ENCODE measurements at regions not wholly inside any gene's neighbourhood (a gene's known extent, or its start where the extent isn't known, plus 50 kb on each side); places are given as distances from the start of the nearest gene placed in this dataset.
"Not testable (repeated sequence)": the region's sequence is repeated elsewhere in the genome, so short reads cannot be mapped to it uniquely, and the experiment has no call there.

- WGBS, result 7% methylated on average over 87 of the region's 87 CpGs
- Histone ChIP-seq H3K36me3 (ENCODE audit: insufficient read depth) (no peaks in the 10 kb centered on the region), H3K4me3 (ENCODE audit: low read depth, low read length) (peak overlapping the region; percentile 46), H3K27ac (ENCODE audit: low read depth) (no peak overlapping the region), H3K4me1 (ENCODE audit: insufficient read depth) (no peaks in the 10 kb centered on the region)
- DNase-seq (ENCODE audit: extremely low spot score), result peak; percentile 40
Observed at GRCh38 chr12:65742018-65743010, 82.0 kb upstream of the HMGA2 start.

GRCh38 chr12:65744236-65744840, 79.9 kb upstream of the HMGA2 start:
- WGBS, result 98% methylated on average over 28 of the region's 30 CpGs
- DNase-seq (ENCODE audit: extremely low spot score); H3K4me3 ChIP-seq (ENCODE audit: low read depth, low read length); H3K27ac ChIP-seq (ENCODE audit: low read depth); H3K4me1 ChIP-seq (ENCODE audit: insufficient read depth); H3K36me3 ChIP-seq (ENCODE audit: insufficient read depth): not testable (repeated sequence)

- Histone ChIP-seq H3K36me3 (ENCODE audit: insufficient read depth) (no peaks in the 10 kb centered on the region), H3K4me3 (ENCODE audit: low read depth, low read length) (no peak overlapping the region), H3K27ac (ENCODE audit: low read depth) (no peak overlapping the region), H3K4me1 (ENCODE audit: insufficient read depth) (no peaks in the 10 kb centered on the region)
- DNase-seq (ENCODE audit: extremely low spot score), result no peak
- 62% methylated on average over 3 of the region's 3 CpGs for WGBS
Observed at GRCh38 chr12:65747338-65747737, 76.9 kb upstream of the HMGA2 start.

GRCh38 chr12:65748332-65748731, 76.0 kb upstream of the HMGA2 start:
- Histone ChIP-seq H3K27ac (ENCODE audit: low read depth) (no peak overlapping the region), H3K4me1 (ENCODE audit: insufficient read depth) (no peaks in the 10 kb centered on the region), H3K36me3 (ENCODE audit: insufficient read depth) (no peaks in the 10 kb centered on the region), H3K4me3 (ENCODE audit: low read depth, low read length) (no peak overlapping the region)
- 92% methylated on average over 2 of the region's 2 CpGs for whole genome bisulfite sequencing
- DNase-seq (ENCODE audit: extremely low spot score), result no peak

- 72% methylated on average over 2 of the region's 2 CpGs for WGBS
- no peak for DNase-seq (ENCODE audit: extremely low spot score)
Observed at GRCh38 chr12:65754290-65754689, 70.0 kb upstream of the HMGA2 start.

GRCh38 chr12:65754744-65755595, 69.3 kb upstream of the HMGA2 start:
- Histone ChIP-seq H3K4me1 (ENCODE audit: insufficient read depth) (no peaks in the 10 kb centered on the region), H3K4me3 (ENCODE audit: low read depth, low read length) (no peak overlapping the region), H3K27ac (ENCODE audit: low read depth) (no peak overlapping the region), H3K36me3 (ENCODE audit: insufficient read depth) (no peaks in the 10 kb centered on the region)
- 36% methylated on average over 8 of the region's 8 CpGs for WGBS
- no peak for DNase-seq (ENCODE audit: extremely low spot score)

More at GRCh38 chr12:65754290-65754689, 70.0 kb upstream of the HMGA2 start:
- no peaks in the 10 kb centered on the region for H3K4me1 ChIP-seq (ENCODE audit: insufficient read depth)
- no peak overlapping the region for H3K4me3 ChIP-seq (ENCODE audit: low read depth, low read length)
- H3K27ac ChIP-seq (ENCODE audit: low read depth), result no peak overlapping the region
- H3K36me3 ChIP-seq (ENCODE audit: insufficient read depth), result no peaks in the 10 kb centered on the region

- H3K36me3 ChIP-seq (ENCODE audit: insufficient read depth), result no peaks in the 10 kb centered on the region
- 63% methylated on average over 4 of the region's 4 CpGs for WGBS
- no peak overlapping the region for H3K4me3 ChIP-seq (ENCODE audit: low read depth, low read length)
- no peak overlapping the region for H3K27ac ChIP-seq (ENCODE audit: low read depth)
- H3K4me1 ChIP-seq (ENCODE audit: insufficient read depth), result no peaks in the 10 kb centered on the region
- no peak for DNase-seq (ENCODE audit: extremely low spot score)
Observed at GRCh38 chr12:65755596-65755978, 68.7 kb upstream of the HMGA2 start.

- DNase-seq (ENCODE audit: extremely low spot score), result no peak
- Histone ChIP-seq H3K27ac (ENCODE audit: low read depth) (no peak overlapping the region), H3K4me3 (ENCODE audit: low read depth, low read length) (no peak overlapping the region), H3K4me1 (ENCODE audit: insufficient read depth) (no peaks in the 10 kb centered on the region), H3K36me3 (ENCODE audit: insufficient read depth) (no peaks in the 10 kb centered on the region)
- 92% methylated on average over 5 of the region's 5 CpGs for WGBS
Observed at GRCh38 chr12:65756267-65756666, 68.0 kb upstream of the HMGA2 start.

- DNase-seq (ENCODE audit: extremely low spot score), result no peak
- no peak overlapping the region for H3K4me3 ChIP-seq (ENCODE audit: low read depth, low read length)
- no peaks in the 10 kb centered on the region for H3K36me3 ChIP-seq (ENCODE audit: insufficient read depth)
- no peaks in the 10 kb centered on the region for H3K4me1 ChIP-seq (ENCODE audit: insufficient read depth)
- 70% methylated on average over 2 of the region's 2 CpGs for WGBS
- no peak overlapping the region for H3K27ac ChIP-seq (ENCODE audit: low read depth)
Observed at GRCh38 chr12:65756956-65757511, 67.2 kb upstream of the HMGA2 start.

GRCh38 chr12:65758401-65758800, 65.9 kb upstream of the HMGA2 start:
- WGBS, result 87% methylated on average over 2 of the region's 2 CpGs
- Histone ChIP-seq H3K27ac (ENCODE audit: low read depth) (no peak overlapping the region), H3K4me3 (ENCODE audit: low read depth, low read length) (no peak overlapping the region), H3K36me3 (ENCODE audit: insufficient read depth) (no peaks in the 10 kb centered on the region), H3K4me1 (ENCODE audit: insufficient read depth) (no peaks in the 10 kb centered on the region)
- DNase-seq (ENCODE audit: extremely low spot score), result no peak

- Histone ChIP-seq H3K4me3 (ENCODE audit: low read depth, low read length) (no peak overlapping the region), H3K27ac (ENCODE audit: low read depth) (no peak overlapping the region), H3K4me1 (ENCODE audit: insufficient read depth) (no peaks in the 10 kb centered on the region), H3K36me3 (ENCODE audit: insufficient read depth) (no peaks in the 10 kb centered on the region)
- 93% methylated on average over 8 of the region's 8 CpGs for WGBS
- no peak for DNase-seq (ENCODE audit: extremely low spot score)
Observed at GRCh38 chr12:65759735-65760134, 64.5 kb upstream of the HMGA2 start.

GRCh38 chr12:65761301-65761700, 63.0 kb upstream of the HMGA2 start:
- DNase-seq (ENCODE audit: extremely low spot score), result no peak
- Histone ChIP-seq H3K4me3 (ENCODE audit: low read depth, low read length) (no peak overlapping the region), H3K27ac (ENCODE audit: low read depth) (no peak overlapping the region), H3K4me1 (ENCODE audit: insufficient read depth) (no peaks in the 10 kb centered on the region), H3K36me3 (ENCODE audit: insufficient read depth) (no peaks in the 10 kb centered on the region)
- WGBS, result 51% methylated on average over 2 of the region's 2 CpGs

- WGBS, result 98% methylated on average over 2 of the region's 2 CpGs
- H3K4me3 ChIP-seq (ENCODE audit: low read depth, low read length), result no peak overlapping the region
- no peaks in the 10 kb centered on the region for H3K36me3 ChIP-seq (ENCODE audit: insufficient read depth)
- DNase-seq (ENCODE audit: extremely low spot score), result no peak
- H3K4me1 ChIP-seq (ENCODE audit: insufficient read depth), result no peaks in the 10 kb centered on the region
- no peak overlapping the region for H3K27ac ChIP-seq (ENCODE audit: low read depth)
Observed at GRCh38 chr12:65764325-65764724, 60.0 kb upstream of the HMGA2 start.

Data from urinary bladder (tissue), 3 donors.